ENCODE measurements at regions not wholly inside any gene's neighbourhood (a gene's known extent, or its start where the extent isn't known, plus 50 kb on each side); places are given as distances from the start of the nearest gene placed in this dataset.

GRCh38 chr12:88935856-88936255 lies 355.6 kb upstream of the KITLG start:
- TF ChIP-seq, protein P1, sequence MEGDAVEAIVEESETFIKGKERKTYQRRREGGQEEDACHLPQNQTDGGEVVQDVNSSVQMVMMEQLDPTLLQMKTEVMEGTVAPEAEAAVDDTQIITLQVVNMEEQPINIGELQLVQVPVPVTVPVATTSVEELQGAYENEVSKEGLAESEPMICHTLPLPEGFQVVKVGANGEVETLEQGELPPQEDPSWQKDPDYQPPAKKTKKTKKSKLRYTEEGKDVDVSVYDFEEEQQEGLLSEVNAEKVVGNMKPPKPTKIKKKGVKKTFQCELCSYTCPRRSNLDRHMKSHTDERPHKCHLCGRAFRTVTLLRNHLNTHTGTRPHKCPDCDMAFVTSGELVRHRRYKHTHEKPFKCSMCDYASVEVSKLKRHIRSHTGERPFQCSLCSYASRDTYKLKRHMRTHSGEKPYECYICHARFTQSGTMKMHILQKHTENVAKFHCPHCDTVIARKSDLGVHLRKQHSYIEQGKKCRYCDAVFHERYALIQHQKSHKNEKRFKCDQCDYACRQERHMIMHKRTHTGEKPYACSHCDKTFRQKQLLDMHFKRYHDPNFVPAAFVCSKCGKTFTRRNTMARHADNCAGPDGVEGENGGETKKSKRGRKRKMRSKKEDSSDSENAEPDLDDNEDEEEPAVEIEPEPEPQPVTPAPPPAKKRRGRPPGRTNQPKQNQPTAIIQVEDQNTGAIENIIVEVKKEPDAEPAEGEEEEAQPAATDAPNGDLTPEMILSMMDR (optimal IDR thresholded peaks at IDR 0.05 in 1 of 3, IDR thresholded peaks at IDR 0.05 in 1 of 3, conservative IDR thresholded peaks at IDR 0.05 in 1 of 3; ENCODE audit: extremely low read depth in 1 of 3, insufficient read depth in 2 of 3, low read length in 3 of 3), result no peak
- TF ChIP-seq EZH2 (IDR thresholded peaks at IDR 0.05; ENCODE audit: low read length), result no peak
